ENCODE measurements at regions not wholly inside any gene's neighbourhood (a gene's known extent, or its start where the extent isn't known, plus 50 kb on each side); places are given as distances from the start of the nearest gene placed in this dataset.

GRCh38 chr6:12567682-12568081 lies 148.9 kb upstream of the PHACTR1 start:
- H3K4me3 ChIP-seq (ENCODE audit: low read length) = no peak overlapping the region
- no peak for DNase-seq (ENCODE audit: low read depth)
- no peak for TF ChIP-seq CTCF (conservative IDR thresholded peaks at IDR 0.05; ENCODE audit: low read depth, low read length)

GRCh38 chr6:12569646-12570045 lies 146.9 kb upstream of the PHACTR1 start:
- DNase-seq (ENCODE audit: low read depth) = no peak
- no peak for TF ChIP-seq CTCF (conservative IDR thresholded peaks at IDR 0.05; ENCODE audit: low read depth, low read length)

GRCh38 chr6:12570461-12571030 lies 146.0 kb upstream of the PHACTR1 start:
- DNase-seq (ENCODE audit: low read depth) = peak; percentile 68
- H3K4me3 ChIP-seq (ENCODE audit: low read length) = no peak overlapping the region
- no peak for TF ChIP-seq CTCF (conservative IDR thresholded peaks at IDR 0.05; ENCODE audit: low read depth, low read length)

More at GRCh38 chr6:12569646-12570045, 146.9 kb upstream of the PHACTR1 start:
- H3K4me3 ChIP-seq (ENCODE audit: low read length) = no peak overlapping the region

GRCh38 chr6:12572896-12573827 lies 143.4 kb upstream of the PHACTR1 start:
- no peak overlapping the region for H3K4me3 ChIP-seq (ENCODE audit: low read length)
- DNase-seq (ENCODE audit: low read depth) = no peak
- TF ChIP-seq CTCF (conservative IDR thresholded peaks at IDR 0.05; ENCODE audit: low read depth, low read length) = no peak

- TF ChIP-seq CTCF (conservative IDR thresholded peaks at IDR 0.05; ENCODE audit: low read depth, low read length) = no peak
- DNase-seq (ENCODE audit: low read depth) = no peak
- no peak overlapping the region for H3K4me3 ChIP-seq (ENCODE audit: low read length)
Observed at GRCh38 chr6:12575961-12576360, 140.6 kb upstream of the PHACTR1 start.

- DNase-seq (ENCODE audit: low read depth) = peak; percentile 93
- no peak for TF ChIP-seq CTCF (conservative IDR thresholded peaks at IDR 0.05; ENCODE audit: low read depth, low read length)
- H3K4me3 ChIP-seq (ENCODE audit: low read length) = no peak overlapping the region
Observed at GRCh38 chr6:12576389-12576788, 140.2 kb upstream of the PHACTR1 start.
